Activated CD4-positive, alpha-beta T cell treated with anti-CD3 and anti-CD28 coated beads, Interleukin-2, amount 50 U/mL, for 48 hours (primary cell): ENCODE measurements at regions not wholly inside any gene's neighbourhood (a gene's known extent, or its start where the extent isn't known, plus 50 kb on each side); places are given as distances from the start of the nearest gene placed in this dataset.

Source experiments
- DNase-seq, 2 experiments: peaks; one replicate each; pipeline ENCODE4 v3.0.0-alpha.2; 2020

GRCh38 chr14:22513066-22513812 lies 75.8 kb downstream of the DAD1 start:
- DNase-seq: no peak

- DNase-seq: no peak
These were observed 76.8 kb downstream of the DAD1 start for GRCh38 chr14:22512106-22512814.

- no peak for DNase-seq
These were observed 78.4 kb downstream of the DAD1 start for GRCh38 chr14:22510527-22511110.

GRCh38 chr14:22509751-22510300 lies 79.2 kb downstream of the DAD1 start:
- DNase-seq: no peak

- no peak for DNase-seq
These were observed 79.9 kb downstream of the DAD1 start for GRCh38 chr14:22509036-22509709.

- no peak for DNase-seq
These were observed 80.4 kb downstream of the DAD1 start for GRCh38 chr14:22508662-22509035.

GRCh38 chr14:22508150-22508457 lies 80.9 kb downstream of the DAD1 start:
- DNase-seq: no peak

GRCh38 chr14:22506778-22507351 lies 82.2 kb downstream of the DAD1 start:
- no peak for DNase-seq

GRCh38 chr14:22506378-22506710 lies 82.7 kb downstream of the DAD1 start:
- DNase-seq: no peak

- no peak for DNase-seq
These were observed 83.2 kb downstream of the DAD1 start for GRCh38 chr14:22505697-22506377.

- DNase-seq: no peak
These were observed 83.7 kb downstream of the DAD1 start for GRCh38 chr14:22505309-22505696.

- no peak for DNase-seq
These were observed 86.5 kb downstream of the DAD1 start for GRCh38 chr14:22502551-22502950.

- DNase-seq: no peak
These were observed 87.0 kb downstream of the DAD1 start for GRCh38 chr14:22502007-22502406.

GRCh38 chr14:22500954-22501726 lies 87.9 kb downstream of the DAD1 start:
- DNase-seq: no peak

- no peak for DNase-seq
These were observed 88.5 kb downstream of the DAD1 start for GRCh38 chr14:22500525-22500924.

- DNase-seq: no peak
These were observed 91.3 kb downstream of the DAD1 start for GRCh38 chr14:22497671-22498093.

- DNase-seq: no peak
These were observed 91.9 kb downstream of the DAD1 start for GRCh38 chr14:22497144-22497423.

- no peak for DNase-seq
These were observed 94.4 kb downstream of the DAD1 start for GRCh38 chr14:22494486-22495135.

GRCh38 chr14:22493753-22494152 lies 95.3 kb downstream of the DAD1 start:
- no peak for DNase-seq

GRCh38 chr14:22492622-22493542 lies 96.1 kb downstream of the DAD1 start:
- no peak for DNase-seq
